IMR-90 (cell line): ENCODE measurements at regions not wholly inside any gene's neighbourhood (a gene's known extent, or its start where the extent isn't known, plus 50 kb on each side); places are given as distances from the start of the nearest gene placed in this dataset.

Source experiments
- CTCF ChIP-seq: conservative IDR thresholded peaks from 2 replicates; pipeline ENCODE4 v1.5.1; 2012; ENCODE audit warnings: mild to moderate bottlenecking, low read depth, low read length, improper control_type of control experiment
- MAZ ChIP-seq: IDR thresholded peaks from 2 replicates; pipeline ENCODE4 v1.6.1; 2012; ENCODE audit warnings: low read depth, mild to moderate bottlenecking, low read length, improper control_type of control experiment, moderate library complexity, borderline replicate concordance
- MXI1 ChIP-seq: IDR thresholded peaks from 2 replicates; pipeline ENCODE4 v1.6.1; 2012; ENCODE audit warnings: low read depth, mild to moderate bottlenecking, low read length, moderate library complexity, borderline replicate concordance
- POLR2A ChIP-seq: IDR thresholded peaks from 2 replicates; pipeline ENCODE4 v1.6.1; 2012; ENCODE audit warnings: mild to moderate bottlenecking, low read depth, low read length
- RAD21 ChIP-seq: IDR thresholded peaks from 2 replicates; pipeline ENCODE4 v1.6.1; 2012; ENCODE audit warnings: low read length, improper control_type of control experiment
- USF2 ChIP-seq: fragments of 150-350 bp; IDR thresholded peaks from 2 replicates; pipeline ENCODE4 v1.6.1; 2017; ENCODE audit warnings: mild to moderate bottlenecking, antibody characterized with exemption, low read length, low read depth

- TF ChIP-seq CTCF, result no peak
- no peak for TF ChIP-seq RAD21
- no peak for TF ChIP-seq USF2
- TF ChIP-seq POLR2A, result no peak
- TF ChIP-seq MAZ, result no peak
- TF ChIP-seq MXI1, result no peak
These were observed 724.7 kb upstream of the RAB6C start for GRCh38 chr2:129254718-129255117.
